ENCODE measurements at regions not wholly inside any gene's neighbourhood (a gene's known extent, or its start where the extent isn't known, plus 50 kb on each side); places are given as distances from the start of the nearest gene placed in this dataset.
"Not testable (repeated sequence)": the region's sequence is repeated elsewhere in the genome, so short reads cannot be mapped to it uniquely, and the experiment has no call there.

DNA sequence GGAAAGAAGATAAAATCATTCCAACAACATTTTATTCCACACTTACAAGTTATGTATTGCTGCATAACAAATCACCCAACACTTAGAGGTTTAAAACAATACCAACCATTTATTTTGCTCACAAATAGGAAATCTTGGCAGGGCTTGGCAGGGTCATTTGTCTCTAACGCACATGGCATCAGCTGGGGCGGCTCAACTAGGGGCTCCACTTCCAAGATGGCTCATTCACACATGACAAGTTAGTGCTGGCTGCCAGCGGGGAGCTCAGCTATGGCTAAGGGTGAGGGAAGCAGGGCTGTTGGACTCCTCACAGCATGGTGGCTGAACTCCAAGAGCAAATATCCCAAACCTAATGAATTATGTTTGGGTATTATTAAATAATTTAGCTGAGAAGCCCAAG, 377.0 kb downstream of the ZNF674 start:
- no peak for DNase-seq (ENCODE audit: low read depth)

DNA sequence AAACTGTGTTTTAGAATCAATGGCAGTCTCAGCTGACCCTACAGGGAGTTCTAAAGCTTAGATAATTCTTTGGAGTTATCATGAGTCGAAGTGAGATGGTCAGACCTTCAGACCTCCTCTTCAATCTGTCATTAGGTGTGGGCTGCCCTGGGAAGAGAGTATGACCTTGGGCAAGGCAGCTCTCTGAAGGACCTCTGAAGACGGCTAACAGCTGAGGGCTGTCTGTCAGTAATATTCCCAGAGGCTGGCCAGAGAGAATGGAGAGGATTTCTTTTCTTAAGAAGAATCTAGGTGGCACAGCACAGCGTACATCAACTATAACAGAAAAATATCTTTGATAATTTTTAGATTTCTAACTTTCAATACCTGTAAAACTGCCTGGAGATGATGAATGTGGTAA, 379.4 kb downstream of the ZNF674 start:
- DNase-seq (ENCODE audit: low read depth) = no peak

DNA sequence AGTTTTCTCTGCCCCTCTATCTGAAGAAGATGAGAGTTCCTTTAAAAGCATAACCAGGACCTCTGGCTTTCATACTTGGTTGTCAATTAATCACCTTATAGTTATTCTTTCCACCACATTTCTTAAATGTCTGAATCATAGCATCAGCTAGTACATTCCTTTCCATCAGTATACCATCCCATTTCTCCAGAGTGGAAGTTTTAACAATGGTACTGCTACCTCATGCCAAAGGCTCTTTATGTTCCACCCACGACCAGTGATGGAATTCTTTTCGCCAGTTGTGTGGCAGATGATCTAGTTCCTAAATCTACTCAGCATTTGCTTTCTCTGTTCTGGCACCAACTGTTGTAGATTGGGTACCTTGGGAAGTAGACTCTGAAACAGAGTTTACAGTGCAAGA, 379.8 kb downstream of the ZNF674 start:
- DNase-seq (ENCODE audit: low read depth) = peak; percentile 68

DNA sequence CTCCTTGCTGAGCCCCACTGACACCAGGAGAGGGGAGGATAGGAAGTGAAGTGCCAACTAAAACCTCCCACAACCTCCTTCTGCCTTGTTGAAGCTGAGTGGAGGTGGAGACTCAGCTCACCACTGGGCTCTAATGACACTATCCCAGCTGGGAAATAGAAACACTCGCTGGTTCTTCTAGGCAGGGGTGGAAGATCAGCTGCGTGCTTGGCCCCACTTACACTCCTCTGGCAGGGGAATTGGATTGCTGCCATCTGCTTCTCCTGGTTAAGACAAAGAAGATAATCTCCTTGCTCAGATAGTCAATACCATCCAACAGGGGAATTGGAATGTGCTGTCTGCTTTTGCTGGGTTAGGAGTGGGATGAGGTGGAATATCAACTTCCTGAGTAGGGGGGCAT, 392.5 kb downstream of the ZNF674 start:
- DNase-seq (ENCODE audit: low read depth) = no peak

- DNase-seq (ENCODE audit: low read depth) = not testable (repeated sequence)
Measured at GRCh38 chrX:46151332-46151731, 393.9 kb downstream of the ZNF674 start.

DNA sequence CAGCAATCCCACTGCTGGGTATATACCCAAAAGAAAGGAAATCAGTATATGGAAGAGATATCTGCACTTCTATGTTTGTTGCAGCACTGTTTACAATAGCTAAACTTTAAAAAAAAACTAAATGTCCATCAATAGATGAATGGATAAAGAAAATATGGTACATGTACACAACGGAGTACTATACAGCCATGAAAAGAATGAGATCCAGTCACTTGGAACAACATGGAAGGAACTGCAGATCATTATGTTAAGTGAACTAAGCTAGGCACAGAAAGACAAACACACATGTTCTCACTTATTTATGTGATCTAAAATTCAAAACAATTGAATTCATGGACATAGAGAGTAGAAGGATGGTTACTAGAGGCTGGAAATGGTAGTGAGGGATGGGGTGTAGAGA, 400.7 kb downstream of the ZNF674 start:
- DNase-seq (ENCODE audit: low read depth) = no peak

DNA sequence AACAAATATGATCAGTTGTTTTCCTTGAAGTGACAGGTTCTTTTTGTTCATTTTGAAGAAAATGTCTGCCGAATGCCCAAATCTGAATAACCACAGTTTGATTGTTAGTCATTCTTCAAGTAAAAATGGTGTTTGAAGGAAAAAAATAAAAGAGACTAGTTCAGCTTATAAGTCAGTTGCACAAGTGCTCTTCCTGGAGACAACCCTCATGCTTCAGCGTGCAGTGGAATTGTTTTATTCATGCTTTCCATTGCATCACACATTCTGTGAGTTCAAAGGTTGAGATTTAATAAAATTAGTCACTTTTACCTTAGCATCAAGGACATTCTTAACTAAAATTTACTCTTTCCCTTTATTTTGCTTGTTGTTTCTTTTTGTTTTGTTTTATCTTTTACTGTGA, 404.9 kb downstream of the ZNF674 start:
- peak; percentile 24 for DNase-seq (ENCODE audit: low read depth)

GRCh38 chrX:46130247-46130646, 415.0 kb downstream of the ZNF674 start:
- no peak for DNase-seq (ENCODE audit: low read depth)

DNA sequence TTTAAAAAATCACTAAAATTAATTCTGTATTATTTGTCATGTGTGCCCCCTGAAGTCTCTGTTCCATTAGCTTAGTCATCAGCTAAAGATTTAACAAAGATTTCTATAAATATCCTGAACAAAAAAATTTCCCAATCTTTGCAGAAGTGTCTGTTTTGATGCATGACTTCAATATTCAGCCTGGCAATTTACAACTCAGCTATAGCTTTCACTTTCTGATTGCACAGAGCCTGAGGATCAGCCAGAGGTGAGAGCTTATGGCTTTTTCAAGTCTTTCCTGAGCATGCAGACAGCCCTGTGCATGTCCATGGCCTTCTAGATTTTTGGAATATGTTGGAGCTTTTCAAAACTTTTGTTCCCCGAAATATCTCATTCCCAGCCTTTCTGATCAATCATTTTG, 420.1 kb downstream of the ZNF674 start:
- DNase-seq (ENCODE audit: low read depth) = peak; percentile 18

GRCh38 chrX:46117234-46117633, 428.0 kb downstream of the ZNF674 start:
- DNase-seq (ENCODE audit: low read depth) = no peak

GRCh38 chrX:46087310-46087709, 457.9 kb downstream of the ZNF674 start:
- DNase-seq (ENCODE audit: low read depth) = not testable (repeated sequence)

- not testable (repeated sequence) for DNase-seq (ENCODE audit: low read depth)
Measured at GRCh38 chrX:46080121-46080520, 465.1 kb downstream of the ZNF674 start.

DNA sequence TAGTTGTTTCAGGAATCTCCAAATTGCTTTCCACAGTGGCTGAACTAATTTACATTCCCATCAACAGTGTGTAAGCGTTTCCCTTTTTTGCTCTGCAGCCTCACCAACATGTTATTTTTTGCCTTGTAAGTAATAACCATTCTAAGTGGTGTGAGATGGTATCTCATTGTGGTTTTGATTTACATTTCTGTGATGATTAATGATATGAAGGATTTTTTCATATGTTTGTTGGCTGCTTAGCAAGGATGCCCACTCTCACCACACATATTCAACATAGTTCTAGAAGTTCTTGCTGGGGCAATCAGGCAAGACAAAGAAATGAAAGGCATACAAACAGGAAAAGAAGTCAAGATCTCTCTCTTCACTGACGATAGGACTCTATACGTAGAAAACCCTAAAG, 472.4 kb downstream of the ZNF674 start:
- DNase-seq (ENCODE audit: low read depth) = peak; percentile 3

DNA sequence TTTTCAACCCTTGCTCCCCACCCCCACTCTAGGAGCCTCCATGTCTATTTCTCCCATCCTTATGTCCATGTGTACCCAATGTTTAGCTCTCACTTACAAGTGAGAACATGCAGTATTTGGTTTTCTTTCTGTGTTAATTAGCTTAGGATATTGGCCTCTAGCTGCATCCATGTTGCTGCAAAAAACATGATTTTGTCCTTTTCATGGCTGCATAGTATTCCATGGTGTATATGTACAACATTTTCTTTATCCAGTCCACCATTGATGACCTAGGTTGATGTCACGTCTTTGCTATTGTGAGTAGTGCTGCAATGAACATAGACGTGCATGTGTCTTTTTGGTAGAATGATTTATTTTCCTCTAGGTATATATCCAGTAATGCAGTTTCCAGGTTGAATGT, 472.8 kb downstream of the ZNF674 start:
- no peak for DNase-seq (ENCODE audit: low read depth)

- no peak for DNase-seq (ENCODE audit: low read depth)
Measured at GRCh38 chrX:46070421-46070820, 474.8 kb downstream of the ZNF674 start.

DNA sequence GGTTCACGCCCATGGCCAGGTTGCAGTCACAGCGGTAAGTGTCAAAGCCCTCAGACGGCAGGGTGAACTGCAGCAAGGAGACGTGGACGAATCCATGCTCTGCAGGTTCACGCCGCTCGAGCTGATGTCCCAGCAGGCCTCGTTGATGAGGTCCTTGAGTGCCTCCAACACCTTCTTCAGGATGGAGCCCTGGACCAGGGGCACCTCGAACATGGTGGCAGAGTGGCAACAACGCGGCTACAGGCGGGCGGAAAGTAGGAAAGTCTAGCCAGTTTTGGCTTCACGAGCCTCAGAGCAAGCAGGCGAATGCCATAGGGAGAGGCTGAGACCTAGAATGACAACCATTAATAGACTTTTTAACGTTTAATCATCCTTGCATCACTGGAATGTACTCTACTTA, 485.9 kb downstream of the ZNF674 start:
- no peak for DNase-seq (ENCODE audit: low read depth)

DNA sequence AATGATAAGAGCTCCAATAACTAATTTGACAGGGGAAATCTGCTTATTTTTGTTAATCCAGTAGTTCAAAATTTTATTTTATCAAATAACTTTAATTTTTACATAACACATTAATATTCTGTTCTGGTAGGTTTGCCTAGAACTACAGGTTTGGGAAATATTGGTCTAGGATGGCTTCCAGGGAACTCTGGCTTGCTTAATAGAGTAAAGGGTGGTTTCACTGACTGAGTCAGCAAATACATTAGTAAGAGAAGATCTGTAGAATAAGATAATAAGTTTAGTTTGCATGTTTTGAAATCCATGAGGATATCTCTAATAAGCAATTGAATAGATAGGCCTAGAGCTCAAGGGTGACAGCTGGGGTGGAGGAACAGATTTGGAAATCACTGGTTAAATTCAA, 500.7 kb downstream of the ZNF674 start:
- DNase-seq (ENCODE audit: low read depth) = no peak

DNA sequence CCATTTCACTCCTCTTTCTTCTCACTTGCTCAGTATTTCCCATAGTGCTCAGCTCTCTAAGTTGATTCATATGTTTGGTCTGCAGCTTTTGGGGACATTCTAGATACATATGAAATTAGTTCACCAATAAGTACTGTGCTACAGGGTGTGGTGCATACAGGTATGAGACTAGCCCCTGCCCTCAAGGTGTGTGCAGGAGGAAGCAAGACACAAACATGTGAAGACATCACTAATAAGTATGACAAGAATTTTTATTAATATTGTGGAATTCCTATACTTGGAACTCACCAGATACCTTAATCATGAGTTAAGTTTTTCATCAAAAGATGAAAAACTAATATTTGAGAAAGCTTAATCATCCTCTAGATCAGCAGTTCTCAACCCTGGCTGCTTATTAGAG, 505.2 kb downstream of the ZNF674 start:
- DNase-seq (ENCODE audit: low read depth) = no peak

GRCh38 chrX:46039526-46039925, 505.7 kb downstream of the ZNF674 start:
- DNase-seq (ENCODE audit: low read depth) = no peak

- no peak for DNase-seq (ENCODE audit: low read depth)
Measured at GRCh38 chrX:46036508-46036907, 508.7 kb downstream of the ZNF674 start.

GRCh38 chrX:46034868-46035267, 510.4 kb downstream of the ZNF674 start:
- no peak for DNase-seq (ENCODE audit: low read depth)

DNA sequence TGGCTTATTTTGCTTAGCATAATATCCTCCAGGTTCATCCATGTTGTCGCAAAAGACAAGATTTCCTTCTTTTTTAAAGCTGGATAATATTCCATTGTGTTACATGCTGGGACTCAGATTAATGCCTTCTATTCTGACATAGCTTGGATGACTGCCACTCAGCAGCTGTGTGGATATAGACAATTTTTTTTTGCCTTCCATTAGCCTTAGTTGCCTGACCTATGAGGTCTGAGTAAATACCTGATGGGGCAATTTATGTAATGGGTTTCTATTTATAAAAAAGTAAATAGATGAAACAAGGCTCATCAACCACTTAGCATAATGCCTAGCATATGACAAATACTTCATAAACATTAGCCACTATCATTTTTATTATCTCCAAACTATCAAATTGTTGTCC, 515.4 kb downstream of the ZNF674 start:
- DNase-seq (ENCODE audit: low read depth) = peak; percentile 8

- DNase-seq (ENCODE audit: low read depth) = no peak
Measured at GRCh38 chrX:46016296-46016695, 528.9 kb downstream of the ZNF674 start.

GRCh38 chrX:46015653-46016052, 529.6 kb downstream of the ZNF674 start:
- no peak for DNase-seq (ENCODE audit: low read depth)
